ENCODE measurements at regions not wholly inside any gene's neighbourhood (a gene's known extent, or its start where the extent isn't known, plus 50 kb on each side); places are given as distances from the start of the nearest gene placed in this dataset.

DNA sequence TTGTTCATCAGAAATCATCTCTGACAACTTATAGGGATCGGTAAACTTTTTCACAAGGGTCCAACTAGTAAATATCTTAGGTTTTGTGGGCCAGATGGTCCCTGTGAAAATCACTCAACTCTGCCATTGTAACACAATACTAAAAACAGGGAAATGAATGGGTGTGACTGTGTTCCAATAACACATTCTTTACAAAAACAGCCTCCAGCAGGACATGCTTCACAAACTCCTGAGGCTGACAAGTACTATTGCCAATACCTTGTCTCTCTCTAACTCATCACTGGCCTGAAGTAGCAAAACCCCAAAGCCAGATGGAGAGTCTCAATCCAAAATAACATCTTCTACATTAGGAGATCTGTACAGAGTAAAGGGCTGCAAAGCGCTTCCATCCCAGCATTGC lies 312.3 kb downstream of the TOX3 start:
- DNase-seq (ENCODE audit: insufficient read length, low spot score, missing footprints): no peak
- Histone ChIP-seq H3K79me2 (ENCODE audit: insufficient read depth, low read length) (no peaks in the 10 kb centered on the region), H3K27ac (ENCODE audit: low read depth, low read length) (no peak overlapping the region), H3K4me3 (ENCODE audit: insufficient read depth, low read length) (no peak overlapping the region), H3K4me2 (ENCODE audit: insufficient read depth, low read length) (no peak overlapping the region), H3K27me3 (ENCODE audit: insufficient read depth, low read length) (no peaks in the 10 kb centered on the region), H2AFZ (ENCODE audit: low read length) (no peak overlapping the region), H3K4me1 (ENCODE audit: insufficient read depth, low read length) (no peaks in the 10 kb centered on the region), H3K9me3 (ENCODE audit: low read depth, low read length) (no peaks in the 10 kb centered on the region), H4K20me1 (ENCODE audit: insufficient read depth, low read length) (no peaks in the 10 kb centered on the region), H3K36me3 (ENCODE audit: insufficient read depth, low read length) (no peaks in the 10 kb centered on the region)
- TF ChIP-seq, protein P1, sequence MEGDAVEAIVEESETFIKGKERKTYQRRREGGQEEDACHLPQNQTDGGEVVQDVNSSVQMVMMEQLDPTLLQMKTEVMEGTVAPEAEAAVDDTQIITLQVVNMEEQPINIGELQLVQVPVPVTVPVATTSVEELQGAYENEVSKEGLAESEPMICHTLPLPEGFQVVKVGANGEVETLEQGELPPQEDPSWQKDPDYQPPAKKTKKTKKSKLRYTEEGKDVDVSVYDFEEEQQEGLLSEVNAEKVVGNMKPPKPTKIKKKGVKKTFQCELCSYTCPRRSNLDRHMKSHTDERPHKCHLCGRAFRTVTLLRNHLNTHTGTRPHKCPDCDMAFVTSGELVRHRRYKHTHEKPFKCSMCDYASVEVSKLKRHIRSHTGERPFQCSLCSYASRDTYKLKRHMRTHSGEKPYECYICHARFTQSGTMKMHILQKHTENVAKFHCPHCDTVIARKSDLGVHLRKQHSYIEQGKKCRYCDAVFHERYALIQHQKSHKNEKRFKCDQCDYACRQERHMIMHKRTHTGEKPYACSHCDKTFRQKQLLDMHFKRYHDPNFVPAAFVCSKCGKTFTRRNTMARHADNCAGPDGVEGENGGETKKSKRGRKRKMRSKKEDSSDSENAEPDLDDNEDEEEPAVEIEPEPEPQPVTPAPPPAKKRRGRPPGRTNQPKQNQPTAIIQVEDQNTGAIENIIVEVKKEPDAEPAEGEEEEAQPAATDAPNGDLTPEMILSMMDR (IDR thresholded peaks at IDR 0.05; ENCODE audit: extremely low read depth, low read depth, low read length): no peak

DNA sequence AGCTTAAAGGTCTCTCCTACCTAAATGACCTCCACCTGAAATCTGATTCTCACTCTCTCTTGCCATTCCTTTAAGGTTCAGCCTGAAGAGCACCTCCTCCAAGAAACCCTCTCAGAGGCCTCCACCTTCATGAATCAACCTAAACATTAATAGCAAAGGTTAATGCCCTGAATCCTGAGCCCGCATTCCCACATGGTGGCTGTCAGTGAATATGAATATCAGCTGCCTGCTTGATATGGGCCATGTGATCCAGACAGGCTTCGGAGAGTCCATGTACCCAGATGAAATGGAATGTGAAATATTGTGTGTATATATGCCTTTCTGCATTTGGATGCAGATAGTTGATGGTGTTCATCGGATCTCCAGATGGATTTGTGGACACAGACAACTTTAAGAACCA lies 317.5 kb downstream of the TOX3 start:
- H3K36me3 ChIP-seq (ENCODE audit: insufficient read depth, low read length): no peaks in the 10 kb centered on the region
- no peaks in the 10 kb centered on the region for H4K20me1 ChIP-seq (ENCODE audit: insufficient read depth, low read length)
- peak; percentile 42 for DNase-seq (ENCODE audit: insufficient read length, low spot score, missing footprints)
- no peak overlapping the region for H3K4me3 ChIP-seq (ENCODE audit: insufficient read depth, low read length)
- no peaks in the 10 kb centered on the region for H3K27me3 ChIP-seq (ENCODE audit: insufficient read depth, low read length)
- no peaks in the 10 kb centered on the region for H3K79me2 ChIP-seq (ENCODE audit: insufficient read depth, low read length)
- H3K9me3 ChIP-seq (ENCODE audit: low read depth, low read length): no peaks in the 10 kb centered on the region
- no peak overlapping the region for H2AFZ ChIP-seq (ENCODE audit: low read length)
- TF ChIP-seq, protein P1 (IDR thresholded peaks at IDR 0.05; ENCODE audit: extremely low read depth, low read depth, low read length): no peak
- H3K4me2 ChIP-seq (ENCODE audit: insufficient read depth, low read length): no peak overlapping the region
- no peaks in the 10 kb centered on the region for H3K4me1 ChIP-seq (ENCODE audit: insufficient read depth, low read length)
- no peak overlapping the region for H3K27ac ChIP-seq (ENCODE audit: low read depth, low read length)

DNA sequence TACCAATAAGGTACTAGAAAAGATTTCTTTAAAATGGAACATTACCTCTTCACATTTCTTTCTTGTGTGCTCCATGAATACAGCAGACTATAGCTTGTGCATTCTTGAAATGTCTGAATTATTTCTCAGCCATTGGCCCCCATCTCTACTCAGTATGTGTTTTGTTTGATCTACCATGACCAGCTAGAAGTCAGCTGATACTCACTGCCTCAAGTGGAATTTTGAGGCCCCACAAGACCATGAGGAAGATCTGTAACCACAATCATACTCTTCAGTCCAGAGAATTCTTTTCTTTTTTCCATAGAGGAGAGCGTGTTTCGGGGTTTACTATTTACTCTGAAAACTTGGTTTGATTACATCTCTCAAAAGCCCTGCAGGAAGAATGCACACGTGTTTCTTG lies 319.1 kb downstream of the TOX3 start:
- Histone ChIP-seq H3K27me3 (ENCODE audit: insufficient read depth, low read length) (no peaks in the 10 kb centered on the region), H3K9me3 (ENCODE audit: low read depth, low read length) (no peaks in the 10 kb centered on the region), H4K20me1 (ENCODE audit: insufficient read depth, low read length) (no peaks in the 10 kb centered on the region), H3K4me3 (ENCODE audit: insufficient read depth, low read length) (no peak overlapping the region), H3K4me1 (ENCODE audit: insufficient read depth, low read length) (no peaks in the 10 kb centered on the region), H3K79me2 (ENCODE audit: insufficient read depth, low read length) (no peaks in the 10 kb centered on the region), H3K36me3 (ENCODE audit: insufficient read depth, low read length) (no peaks in the 10 kb centered on the region), H2AFZ (ENCODE audit: low read length) (no peak overlapping the region), H3K27ac (ENCODE audit: low read depth, low read length) (no peak overlapping the region), H3K4me2 (ENCODE audit: insufficient read depth, low read length) (no peak overlapping the region)
- TF ChIP-seq, protein P1 (IDR thresholded peaks at IDR 0.05; ENCODE audit: extremely low read depth, low read depth, low read length): no peak
- DNase-seq (ENCODE audit: insufficient read length, low spot score, missing footprints): no peak

DNA sequence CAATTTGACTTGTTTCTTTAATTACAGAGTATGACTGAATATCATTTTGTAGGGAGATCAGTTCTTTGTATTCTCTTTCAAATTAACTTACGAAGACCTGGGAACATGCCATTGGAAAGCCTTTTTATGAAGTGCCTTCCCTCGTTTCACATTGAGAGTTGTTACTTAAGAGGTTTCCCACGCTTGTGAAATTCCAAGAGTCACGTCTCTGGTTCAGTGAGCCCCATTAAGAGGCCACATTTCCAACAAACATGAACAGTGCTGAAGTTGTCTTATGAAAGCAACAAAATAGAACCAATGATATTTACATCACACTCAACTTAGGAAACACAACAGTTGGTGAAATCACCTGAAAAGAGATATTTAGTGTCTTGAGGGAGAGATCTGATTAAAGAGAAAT lies 334.1 kb downstream of the TOX3 start:
- no peaks in the 10 kb centered on the region for H4K20me1 ChIP-seq (ENCODE audit: insufficient read depth, low read length)
- no peaks in the 10 kb centered on the region for H3K27me3 ChIP-seq (ENCODE audit: insufficient read depth, low read length)
- no peak overlapping the region for H3K27ac ChIP-seq (ENCODE audit: low read depth, low read length)
- H3K36me3 ChIP-seq (ENCODE audit: insufficient read depth, low read length): no peaks in the 10 kb centered on the region
- H3K4me3 ChIP-seq (ENCODE audit: insufficient read depth, low read length): no peak overlapping the region
- DNase-seq (ENCODE audit: insufficient read length, low spot score, missing footprints): no peak
- H3K9me3 ChIP-seq (ENCODE audit: low read depth, low read length): no peaks in the 10 kb centered on the region
- H3K79me2 ChIP-seq (ENCODE audit: insufficient read depth, low read length): no peaks in the 10 kb centered on the region
- no peak overlapping the region for H3K4me2 ChIP-seq (ENCODE audit: insufficient read depth, low read length)
- H3K4me1 ChIP-seq (ENCODE audit: insufficient read depth, low read length): no peaks in the 10 kb centered on the region
- no peak overlapping the region for H2AFZ ChIP-seq (ENCODE audit: low read length)
- TF ChIP-seq, protein P1 (IDR thresholded peaks at IDR 0.05; ENCODE audit: extremely low read depth, low read depth, low read length): no peak
